HepG2 (cell line): ENCODE measurements at regions not wholly inside any gene's neighbourhood (a gene's known extent, or its start where the extent isn't known, plus 50 kb on each side); places are given as distances from the start of the nearest gene placed in this dataset.

Experiments used
- ATAC-seq: fragments of 200-7000 bp; cut with Tn5 transposase; 3 replicates; pipeline ENCODE4 v1.9.1; 2020; ENCODE audit warnings: mild to moderate bottlenecking, moderate library complexity
- BruUV-seq: library from RNA; stranded (reverse); fragments of 400-500 nt; replicated peaks from 2 replicates; lab custom pipeline; 2021; lab: Mats Ljungman, UMichigan
- CTCF ChIA-PET: fragments of 300-600 bp; formaldehyde crosslinking; extraction: SDS; loops from one replicate; lab custom pipeline; 2021; ENCODE audit warnings: low total read pairs, inconsistent platforms, low intra/inter-chr PET ratio; lab: Yijun Ruan, JAX
- POLR2A ChIA-PET: fragments of 350-600 bp; sonication (Branson Sonifier 250); formaldehyde crosslinking; loops from one replicate; lab custom pipeline; 2020; ENCODE audit warnings: antibody characterized with exemption, inconsistent platforms; lab: Yijun Ruan, JAX
- DNase-seq: peaks from one replicate; pipeline ENCODE4 v3.0.0-alpha.2; 2015; ENCODE audit warnings: low spot score
- FAIRE-seq: peaks from 3 replicates; lab custom pipeline; 2011; peaks lifted over from hg19 to GRCh38; lab: Jason Lieb, UNC
- H2AFZ ChIP-seq: one replicate; pipeline ENCODE4 v1.6.1; 2011; ENCODE audit warnings: low read length, inconsistent platforms
- H3K27ac ChIP-seq: fragments of 300-600 bp; 3 replicates; pipeline ENCODE4 v1.8.0; 2011; ENCODE audit warnings: mixed run types, mild to moderate bottlenecking, mixed read lengths, low read length, inconsistent platforms; ENCODE audit not compliant: insufficient read depth; ENCODE audit errors: extremely low read length
- H3K27me3 ChIP-seq, 2 experiments: fragments of 200-600 bp in 1 of 2; 2 replicates in 1 of 2; 3 replicates in 1 of 2; pipeline versions ENCODE4 v1.6.0 to v1.8.0; 2011; ENCODE audit warnings: low read length in 2 of 2, mild to moderate bottlenecking in 2 of 2, moderate library complexity in 2 of 2, inconsistent platforms in 1 of 2; ENCODE audit not compliant: insufficient read depth in 2 of 2, control insufficient read depth in 1 of 2
- H3K36me3 ChIP-seq, 2 experiments: fragments of 200-600 bp in 1 of 2; replicated peaks in 1 of 2; 2 replicates in 1 of 2; 3 replicates in 1 of 2; pipeline versions ENCODE4 v1.5.1 to v1.8.0; 2011; ENCODE audit warnings: low read length in 2 of 2, inconsistent platforms in 1 of 2; ENCODE audit not compliant: insufficient read depth in 2 of 2, control insufficient read depth in 1 of 2
- H3K4me1 ChIP-seq: 2 replicates; pipeline ENCODE4 v1.5.1; 2012; ENCODE audit warnings: low read length, inconsistent platforms; ENCODE audit not compliant: insufficient read depth
- H3K4me2 ChIP-seq: 2 replicates; pipeline ENCODE4 v1.6.0; 2011; ENCODE audit warnings: low read depth, low read length, inconsistent platforms
- H3K4me3 ChIP-seq, 3 experiments: fragments of 200-600 bp in 1 of 3; sonication (generic), shearing (Covaris generic) in 1 of 3; replicated peaks in 1 of 3; 2 replicates each; pipeline ENCODE4 v1.5.1; 2011 to 2016; ENCODE audit warnings: low read length in 3 of 3, inconsistent platforms in 2 of 3, low read depth in 2 of 3, mild to moderate bottlenecking in 2 of 3, control low read depth in 1 of 3, mixed read lengths in 1 of 3; ENCODE audit not compliant: insufficient read depth in 1 of 3
- H3K79me2 ChIP-seq: one replicate; pipeline ENCODE4 v1.6.1; 2011; ENCODE audit warnings: low read length, inconsistent platforms; ENCODE audit not compliant: insufficient read depth
- H3K9ac ChIP-seq: 2 replicates; pipeline ENCODE4 v1.6.0; 2011; ENCODE audit warnings: mild to moderate bottlenecking, low read depth, low read length, inconsistent platforms; ENCODE audit not compliant: insufficient read depth
- H3K9me3 ChIP-seq: 2 replicates; pipeline ENCODE4 v1.5.1; 2012; ENCODE audit warnings: mild to moderate bottlenecking, low read length
- H4K20me1 ChIP-seq: 2 replicates; pipeline ENCODE4 v1.6.0; 2011; ENCODE audit warnings: inconsistent platforms, mild to moderate bottlenecking, low read length, moderate library complexity; ENCODE audit not compliant: insufficient read depth
- ELF4 ChIP-seq: sonication (generic); formaldehyde crosslinking; IDR thresholded peaks from 2 replicates; pipeline ENCODE4 v1.5.0; 2020; ENCODE audit warnings: missing genetic modification reagents, mild to moderate bottlenecking, moderate library complexity, borderline replicate concordance
- FOXA1 ChIP-seq, 2 experiments: fragments of 450-650 bp in 1 of 2; sonication (generic) in 1 of 2; formaldehyde crosslinking in 1 of 2; IDR thresholded peaks; 2 replicates each; pipeline versions ENCODE4 v1.4.0 to v1.6.1; 2016 to 2020; ENCODE audit warnings: missing genetic modification reagents in 1 of 2
- FOXJ3 ChIP-seq: sonication (generic); formaldehyde crosslinking; IDR thresholded peaks from 2 replicates; pipeline ENCODE4 v1.4.0; 2020; ENCODE audit warnings: missing genetic modification reagents, mild to moderate bottlenecking, borderline replicate concordance
- HHEX ChIP-seq: IDR thresholded peaks from 2 replicates; pipeline ENCODE4 v1.6.1; 2016; ENCODE audit warnings: control low read depth
- MAFF ChIP-seq: IDR thresholded peaks from 2 replicates; pipeline ENCODE4 v1.6.1; 2011; ENCODE audit warnings: low read depth, low read length, improper control_type of control experiment
- SALL2 ChIP-seq: sonication (generic); formaldehyde crosslinking; IDR thresholded peaks from 2 replicates; pipeline ENCODE4 v1.8.1; 2023; ENCODE audit warnings: mild to moderate bottlenecking, missing genetic modification reagents, inconsistent platforms
- SIN3A ChIP-seq: IDR thresholded peaks from 2 replicates; pipeline ENCODE4 v1.6.1; 2011; ENCODE audit warnings: low read depth, mild to moderate bottlenecking, control low read depth, low read length, borderline replicate concordance
- SOX5 ChIP-seq: IDR thresholded peaks from 2 replicates; pipeline ENCODE4 v1.6.1; 2016; ENCODE audit warnings: borderline replicate concordance
- ZBTB38 ChIP-seq: sonication (generic); formaldehyde crosslinking; IDR thresholded peaks from 2 replicates; pipeline ENCODE4 v1.5.1; 2020; ENCODE audit warnings: mild to moderate bottlenecking, missing genetic modification reagents
- ZNF350 ChIP-seq: sonication (generic); formaldehyde crosslinking; IDR thresholded peaks from 2 replicates; pipeline ENCODE4 v1.4.0; 2020; ENCODE audit warnings: mild to moderate bottlenecking, low read depth, missing genetic modification reagents, borderline replicate concordance
- ZNF382 ChIP-seq: sonication (generic); formaldehyde crosslinking; IDR thresholded peaks from 2 replicates; pipeline ENCODE4 v1.5.0; 2020; ENCODE audit warnings: missing genetic modification reagents, mild to moderate bottlenecking, borderline replicate concordance
- ZNF547 ChIP-seq: sonication (generic); formaldehyde crosslinking; IDR thresholded peaks from 2 replicates; pipeline ENCODE4 v1.5.1; 2020; ENCODE audit warnings: mild to moderate bottlenecking, missing genetic modification reagents
- ZNF674 ChIP-seq: sonication (generic); formaldehyde crosslinking; IDR thresholded peaks from 2 replicates; pipeline ENCODE4 v1.5.0; 2020; ENCODE audit warnings: low read depth, mild to moderate bottlenecking, missing genetic modification reagents
- ZNF776 ChIP-seq: sonication (generic); formaldehyde crosslinking; IDR thresholded peaks from 2 replicates; pipeline ENCODE4 v1.4.0; 2020; ENCODE audit warnings: mild to moderate bottlenecking, missing genetic modification reagents
- WGBS: methylation state at CpG from one replicate; pipeline ENCODE4 v1.1.6; 2017; ENCODE audit warnings: low lambda C conversion rate; 5-methylcytosine and 5-hydroxymethylcytosine counted together
- in situ Hi-C: cut with HindIII; loops from 2 replicates; pipeline ENCODE4 v1.10.0; 2017; ENCODE audit warnings: low pct_unique_long_range_greater_than_20kb; ENCODE audit not compliant: extremely low pct_ligation_motif_present
- intact Hi-C: fragments of 100-400 bp; cut with micrococcal nuclease; formaldehyde crosslinking; loops from one replicate; pipeline ENCODE4 v1.10.0; 2022; ENCODE audit not compliant: unreplicated experiment
- TF ChIP-seq, protein P1 (sequence below): sonication (generic); formaldehyde crosslinking; IDR thresholded peaks from 2 replicates; pipeline ENCODE4 v1.5.0; 2020; ENCODE audit warnings: mild to moderate bottlenecking, missing genetic modification reagents

DNA sequence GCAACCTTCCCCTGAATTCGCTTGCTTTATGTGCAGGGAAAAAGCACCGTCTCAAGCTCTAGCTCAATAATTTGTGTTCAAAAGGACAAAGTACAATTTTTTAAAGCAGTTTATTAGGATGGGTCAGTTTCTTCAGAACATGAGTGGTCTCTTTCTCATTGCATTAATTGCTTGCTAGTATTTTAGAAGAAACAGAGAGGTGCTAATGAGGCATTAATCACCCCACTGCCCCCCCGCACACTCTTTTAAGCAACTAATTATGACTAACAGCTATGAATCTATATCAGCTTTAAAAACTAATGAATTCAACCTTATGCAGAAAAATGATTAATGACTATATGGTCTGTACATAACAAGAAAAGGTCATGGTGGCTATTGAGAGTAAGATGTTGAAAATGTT, 262.1 kb upstream of the ST6GAL2 start:
- CTCF ChIA-PET, result no interaction called here

GRCh38 chr2:107148496-107148895, 262.5 kb upstream of the ST6GAL2 start:
- Histone ChIP-seq H3K4me1 (no peaks in the 10 kb centered on the region), H3K9me3 (peaks cover 9% of the 10 kb centered on the region), H3K9ac (no peak overlapping the region), H3K27me3 (no peaks in the 10 kb centered on the region), H3K36me3 (no peaks in the 10 kb centered on the region), H2AFZ (no peak overlapping the region), H3K4me3 (no peak overlapping the region), H3K79me2 (no peaks in the 10 kb centered on the region), H4K20me1 (no peaks in the 10 kb centered on the region), H3K4me2 (no peak overlapping the region), H3K27ac (no peak overlapping the region)
- in situ Hi-C loops, result no loop called here
- ChIA-PET CTCF (no interaction called here), POLR2A (no interaction called here)
- TF ChIP-seq ZNF547 (CRISPR knock-in tag) (no peak), ZNF350 (CRISPR knock-in tag) (no peak), SALL2 (no peak), SOX5 (CRISPR knock-in tag) (no peak)
- BruUV-seq, result no TSS peak
- FAIRE-seq, result no peak
- no peak for ATAC-seq
- intact Hi-C loops, result no loop called here
- 4% methylated on average over 3 of the region's 3 CpGs for WGBS
- no peak for DNase-seq

More for the DNA sequence above, 262.1 kb upstream of the ST6GAL2 start:
- H3K36me3 ChIP-seq, result no peaks in the 10 kb centered on the region
- no peak overlapping the region for H3K27ac ChIP-seq
- DNase-seq, result no peak
- 5% methylated on average over 3 of the region's 3 CpGs for WGBS
- FAIRE-seq, result no peak
- peaks cover 9% of the 10 kb centered on the region for H3K9me3 ChIP-seq
- no peak overlapping the region for H3K9ac ChIP-seq
- intact Hi-C loops (no loop called here), in situ Hi-C loops (no loop called here)
- no peak overlapping the region for H3K4me3 ChIP-seq
- POLR2A ChIA-PET, result no interaction called here
- H4K20me1 ChIP-seq, result no peaks in the 10 kb centered on the region
- no peak overlapping the region for H2AFZ ChIP-seq
- no peak for ATAC-seq
- H3K27me3 ChIP-seq, result no peaks in the 10 kb centered on the region
- BruUV-seq, result no TSS peak
- no peaks in the 10 kb centered on the region for H3K79me2 ChIP-seq
- TF ChIP-seq ELF4 (no peak), FOXA1 (IDR thresholded peaks at IDR 0.05) (no peak), FOXA1 (CRISPR knock-in tag; IDR thresholded peaks at IDR 0.05) (no peak), ZNF382 (CRISPR knock-in tag) (no peak), FOXJ3 (CRISPR knock-in tag) (no peak), SIN3A (no peak), HHEX (no peak), ZNF776 (CRISPR knock-in tag) (no peak), MAFF (no peak), ZBTB38 (no peak), ZNF674 (no peak)
- TF ChIP-seq, protein P1, sequence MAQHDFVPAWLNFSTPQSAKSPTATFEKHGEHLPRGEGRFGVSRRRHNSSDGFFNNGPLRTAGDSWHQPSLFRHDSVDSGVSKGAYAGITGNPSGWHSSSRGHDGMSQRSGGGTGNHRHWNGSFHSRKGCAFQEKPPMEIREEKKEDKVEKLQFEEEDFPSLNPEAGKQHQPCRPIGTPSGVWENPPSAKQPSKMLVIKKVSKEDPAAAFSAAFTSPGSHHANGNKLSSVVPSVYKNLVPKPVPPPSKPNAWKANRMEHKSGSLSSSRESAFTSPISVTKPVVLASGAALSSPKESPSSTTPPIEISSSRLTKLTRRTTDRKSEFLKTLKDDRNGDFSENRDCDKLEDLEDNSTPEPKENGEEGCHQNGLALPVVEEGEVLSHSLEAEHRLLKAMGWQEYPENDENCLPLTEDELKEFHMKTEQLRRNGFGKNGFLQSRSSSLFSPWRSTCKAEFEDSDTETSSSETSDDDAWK (CRISPR knock-in tag), result no peak
- no peak overlapping the region for H3K4me2 ChIP-seq
- no peaks in the 10 kb centered on the region for H3K4me1 ChIP-seq
